Neuronal stem cell (in vitro differentiated cells): ENCODE measurements at regions not wholly inside any gene's neighbourhood (a gene's known extent, or its start where the extent isn't known, plus 50 kb on each side); places are given as distances from the start of the nearest gene placed in this dataset.

Experiments used
- DNase-seq: peaks from one replicate; pipeline ENCODE4 v3.0.0-alpha.2; 2013; ENCODE audit warnings: low spot score
- H2AFZ ChIP-seq: one replicate; pipeline ENCODE4 v1.6.1; 2013; ENCODE audit warnings: mild to moderate bottlenecking, low read length, inconsistent platforms
- H2AK5ac ChIP-seq: 2 replicates; pipeline ENCODE4 v1.6.1; 2013; ENCODE audit warnings: low read depth, mild to moderate bottlenecking, inconsistent platforms, low read length, moderate library complexity, mixed read lengths
- H2BK120ac ChIP-seq: 2 replicates; pipeline ENCODE4 v1.6.1; 2013; ENCODE audit warnings: low read depth, mild to moderate bottlenecking, inconsistent platforms, low read length, moderate library complexity, mixed read lengths
- H2BK12ac ChIP-seq: one replicate; pipeline ENCODE4 v1.6.1; 2013; ENCODE audit warnings: low read length, inconsistent platforms
- H2BK15ac ChIP-seq: 2 replicates; pipeline ENCODE4 v1.6.1; 2013; ENCODE audit warnings: mild to moderate bottlenecking, low read length, inconsistent platforms, mixed read lengths
- H2BK5ac ChIP-seq: one replicate; pipeline ENCODE4 v1.6.1; 2013; ENCODE audit warnings: inconsistent platforms, mild to moderate bottlenecking, low read length, moderate library complexity
- H3K14ac ChIP-seq: one replicate; pipeline ENCODE4 v1.6.1; 2013; ENCODE audit warnings: low read length, inconsistent platforms
- H3K18ac ChIP-seq: 2 replicates; pipeline ENCODE4 v1.6.1; 2013; ENCODE audit warnings: low read length, inconsistent platforms
- H3K23ac ChIP-seq: 2 replicates; pipeline ENCODE4 v1.6.1; 2013; ENCODE audit warnings: low read depth, mild to moderate bottlenecking, mixed read lengths, low read length, inconsistent platforms; ENCODE audit not compliant: poor library complexity
- H3K27ac ChIP-seq: replicated peaks from 3 replicates; pipeline ENCODE4 v1.5.1; 2013; ENCODE audit warnings: low read length, inconsistent platforms
- H3K27me3 ChIP-seq, 3 experiments: 2 replicates each; pipeline ENCODE4 v1.6.1; 2013; ENCODE audit warnings: low read length in 3 of 3, mild to moderate bottlenecking in 2 of 3, inconsistent platforms in 1 of 3, low read depth in 1 of 3, mixed read lengths in 1 of 3, moderate library complexity in 1 of 3; ENCODE audit not compliant: control insufficient read depth in 3 of 3, insufficient read depth in 3 of 3
- H3K36me3 ChIP-seq, 2 donors: replicated peaks in 1 of 2; 2 replicates each; pipeline ENCODE4 v1.6.1; 2013; ENCODE audit warnings: low read length in 2 of 2; ENCODE audit not compliant: control insufficient read depth in 2 of 2, insufficient read depth in 2 of 2
- H3K4ac ChIP-seq: 2 replicates; pipeline ENCODE4 v1.6.1; 2013; ENCODE audit warnings: inconsistent platforms, mild to moderate bottlenecking, low read length, moderate library complexity
- H3K4me1 ChIP-seq, 2 donors: 1 replicate in 1 of 2; 2 replicates in 1 of 2; pipeline ENCODE4 v1.6.1; 2013; ENCODE audit warnings: low read length in 2 of 2, low read depth in 1 of 2; ENCODE audit not compliant: control insufficient read depth in 2 of 2, insufficient read depth in 1 of 2
- H3K4me2 ChIP-seq: one replicate; pipeline ENCODE4 v1.6.1; 2013; ENCODE audit warnings: mild to moderate bottlenecking, low read length, inconsistent platforms; ENCODE audit not compliant: insufficient read depth, poor library complexity, severe bottlenecking
- H3K4me3 ChIP-seq, 2 donors: 2 replicates each; pipeline ENCODE4 v1.5.1; 2013; ENCODE audit warnings: low read length in 2 of 2, mild to moderate bottlenecking in 2 of 2, inconsistent platforms in 1 of 2, moderate library complexity in 1 of 2
- H3K79me1 ChIP-seq: one replicate; pipeline ENCODE4 v1.6.1; 2013; ENCODE audit warnings: low read depth, mild to moderate bottlenecking, inconsistent platforms, low read length, moderate library complexity
- H3K9ac ChIP-seq: one replicate; pipeline ENCODE4 v1.6.1; 2013; ENCODE audit warnings: mild to moderate bottlenecking, low read depth, low read length, inconsistent platforms; ENCODE audit not compliant: poor library complexity
- H3K9me3 ChIP-seq, 2 donors: replicated peaks in 1 of 2; 2 replicates each; pipeline versions ENCODE3 to v1.6.1; 2013; ENCODE audit warnings: low read length in 2 of 2, mild to moderate bottlenecking in 2 of 2, inconsistent platforms in 1 of 2, low read depth in 1 of 2, mixed read lengths in 1 of 2, moderate library complexity in 1 of 2; ENCODE audit not compliant: control insufficient read depth in 2 of 2, insufficient read depth in 1 of 2
- H4K8ac ChIP-seq: one replicate; pipeline ENCODE4 v1.6.1; 2013; ENCODE audit warnings: low read depth, mild to moderate bottlenecking, inconsistent platforms, low read length, moderate library complexity
- H4K91ac ChIP-seq: one replicate; pipeline ENCODE4 v1.6.1; 2013; ENCODE audit warnings: low read length, low read depth, mild to moderate bottlenecking, inconsistent platforms; ENCODE audit not compliant: poor library complexity
- WGBS, 2 donors: extraction: QIAGEN DNeasy Blood & Tissue Kit; methylation state at CpG; one replicate each; pipeline ENCODE4 v1.1.7; 2013; ENCODE audit warnings: missing lambda C conversion rate in 2 of 2, mixed read lengths in 1 of 2; ENCODE audit not compliant: insufficient read length in 2 of 2, insufficient replicate concordance in 1 of 2; ENCODE audit errors: extremely low coverage in 2 of 2; 5-methylcytosine and 5-hydroxymethylcytosine counted together

DNA sequence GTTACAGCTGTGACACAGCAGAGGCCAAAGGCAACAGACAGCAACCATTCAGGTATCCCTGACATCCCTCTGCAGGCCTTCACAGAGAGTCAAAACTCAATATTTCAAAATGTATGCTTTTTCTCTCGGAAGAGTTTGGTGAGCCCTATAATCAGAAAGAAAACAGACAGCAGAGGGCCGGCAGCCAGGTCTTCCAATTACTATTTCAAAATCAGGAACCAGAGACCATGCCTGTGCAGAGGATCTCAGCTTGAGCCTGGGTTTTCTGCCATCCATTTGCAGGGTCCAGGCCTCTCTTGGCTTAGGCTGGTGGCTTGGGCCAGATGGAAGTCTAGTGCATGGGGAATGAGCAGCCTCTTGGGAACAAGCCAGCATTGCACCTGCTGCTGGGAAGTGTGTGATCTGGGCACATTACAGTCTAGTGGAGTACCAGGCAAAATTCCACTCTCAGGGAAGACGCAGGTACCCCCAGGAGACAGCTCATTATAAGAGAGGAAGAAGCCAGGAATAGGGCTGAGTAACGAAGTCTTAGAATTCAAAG, 231.3 kb downstream of the ENC1 start:
- no peaks in the 10 kb centered on the region for H3K27me3 ChIP-seq
- H4K8ac ChIP-seq, result no peak overlapping the region
- WGBS, 2 donors, result no CpG with 5 or more reads among the region's 4 CpGs
- H2BK12ac ChIP-seq, result no peak overlapping the region
- H4K91ac ChIP-seq, result no peak overlapping the region
- no peak overlapping the region for H3K14ac ChIP-seq
- H3K18ac ChIP-seq, result peak overlapping the region; percentile 24
- H2BK120ac ChIP-seq, result no peak overlapping the region
- H2AFZ ChIP-seq, result no peak overlapping the region
- no peak overlapping the region for H3K23ac ChIP-seq
- no peak overlapping the region for H3K4me2 ChIP-seq
- peaks cover 10 to 24% of the 10 kb centered on the region in 2 donors for H3K4me1 ChIP-seq
- H2BK15ac ChIP-seq, result no peak overlapping the region
- no peak for DNase-seq
- no peaks in the 10 kb centered on the region for H3K79me1 ChIP-seq
- H3K4me3 ChIP-seq, result no peak overlapping the region
- H3K36me3 ChIP-seq, result no peaks in the 10 kb centered on the region
- H2BK5ac ChIP-seq, result no peak overlapping the region
- no peak overlapping the region for H3K27ac ChIP-seq
- no peak overlapping the region for H3K4ac ChIP-seq
- H2AK5ac ChIP-seq, result no peak overlapping the region
- H3K9me3 ChIP-seq, result no peaks in the 10 kb centered on the region
- H3K9ac ChIP-seq, result no peak overlapping the region

GRCh38 chr5:74408150-74409043, 232.1 kb downstream of the ENC1 start:
- no peak overlapping the region for H3K4me3 ChIP-seq
- no peaks in the 10 kb centered on the region for H3K36me3 ChIP-seq
- DNase-seq, result no peak
- H3K27me3 ChIP-seq, result no peaks in the 10 kb centered on the region
- H4K91ac ChIP-seq, result no peak overlapping the region
- H3K27ac ChIP-seq, result no peak overlapping the region
- H3K14ac ChIP-seq, result no peak overlapping the region
- H3K9ac ChIP-seq, result no peak overlapping the region
- H4K8ac ChIP-seq, result no peak overlapping the region
- H2BK5ac ChIP-seq, result no peak overlapping the region
- WGBS, 2 donors, result no CpG with 5 or more reads among the region's 7 CpGs
- H3K23ac ChIP-seq, result no peak overlapping the region
- H3K4me1 ChIP-seq, result peaks cover 9 to 23% of the 10 kb centered on the region in 2 donors
- H3K9me3 ChIP-seq, result no peaks in the 10 kb centered on the region
- no peak overlapping the region for H2BK120ac ChIP-seq
- no peak overlapping the region for H3K4me2 ChIP-seq
- H2AFZ ChIP-seq, result no peak overlapping the region
- no peak overlapping the region for H3K18ac ChIP-seq
- H2BK12ac ChIP-seq, result no peak overlapping the region
- no peak overlapping the region for H3K4ac ChIP-seq
- H2BK15ac ChIP-seq, result no peak overlapping the region
- no peaks in the 10 kb centered on the region for H3K79me1 ChIP-seq
- H2AK5ac ChIP-seq, result no peak overlapping the region

GRCh38 chr5:74407701-74408100, 232.8 kb downstream of the ENC1 start:
- WGBS, 2 donors, result no CpG with 5 or more reads among the region's 1 CpG
- no peak overlapping the region for H2BK12ac ChIP-seq
- no peak overlapping the region for H3K4me3 ChIP-seq
- no peak overlapping the region for H2BK120ac ChIP-seq
- no peak overlapping the region for H2AK5ac ChIP-seq
- no peak for DNase-seq
- H3K9ac ChIP-seq, result no peak overlapping the region
- no peaks in the 10 kb centered on the region for H3K27me3 ChIP-seq
- H2BK15ac ChIP-seq, result no peak overlapping the region
- H3K36me3 ChIP-seq, result no peaks in the 10 kb centered on the region
- no peak overlapping the region for H4K91ac ChIP-seq
- no peak overlapping the region for H2AFZ ChIP-seq
- H3K14ac ChIP-seq, result no peak overlapping the region
- no peak overlapping the region for H3K23ac ChIP-seq
- H2BK5ac ChIP-seq, result no peak overlapping the region
- H3K4ac ChIP-seq, result no peak overlapping the region
- no peaks in the 10 kb centered on the region for H3K79me1 ChIP-seq
- H3K4me1 ChIP-seq, result peaks cover 6 to 23% of the 10 kb centered on the region in 2 donors
- no peak overlapping the region for H3K4me2 ChIP-seq
- H3K18ac ChIP-seq, result no peak overlapping the region
- no peaks in the 10 kb centered on the region for H3K9me3 ChIP-seq
- H3K27ac ChIP-seq, result no peak overlapping the region
- no peak overlapping the region for H4K8ac ChIP-seq

DNA sequence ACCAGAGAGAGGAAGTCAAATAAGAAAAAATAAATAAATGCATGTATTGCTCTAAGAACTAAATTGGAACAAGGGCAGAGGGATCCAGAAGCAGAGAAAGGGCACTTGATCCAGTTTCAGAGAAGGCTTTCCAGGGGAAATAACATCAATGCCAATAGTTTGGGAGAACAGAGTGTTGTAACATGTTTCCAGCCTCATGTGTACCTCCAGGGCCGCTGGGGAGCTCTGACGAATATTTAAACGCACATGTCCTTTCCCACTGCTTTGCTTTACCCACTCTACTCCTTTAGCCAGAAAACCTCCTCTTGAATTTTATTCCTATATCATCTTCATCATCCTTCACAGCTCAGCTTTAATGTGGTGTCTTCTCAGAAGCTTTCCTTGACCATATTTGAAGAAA, 233.7 kb downstream of the ENC1 start:
- Histone ChIP-seq H4K91ac (no peak overlapping the region), H3K27ac (no peak overlapping the region), H3K79me1 (no peaks in the 10 kb centered on the region), H2AK5ac (no peak overlapping the region), H3K4me1 (peaks cover 4 to 23% of the 10 kb centered on the region in 2 donors), H2BK5ac (no peak overlapping the region), H2AFZ (no peak overlapping the region), H3K18ac (no peak overlapping the region), H3K9me3 (no peaks in the 10 kb centered on the region), H3K4ac (no peak overlapping the region), H2BK120ac (no peak overlapping the region), H3K4me2 (no peak overlapping the region), H3K23ac (no peak overlapping the region), H3K9ac (no peak overlapping the region), H3K36me3 (no peaks in the 10 kb centered on the region), H3K27me3 (no peaks in the 10 kb centered on the region), H4K8ac (no peak overlapping the region), H3K14ac (no peak overlapping the region), H2BK15ac (no peak overlapping the region), H2BK12ac (no peak overlapping the region), H3K4me3 (no peak overlapping the region)
- no peak for DNase-seq
- no CpG with 5 or more reads among the region's 3 CpGs for WGBS, 2 donors
